Omental fat pad (tissue), 3 donors: ENCODE measurements at regions not wholly inside any gene's neighbourhood (a gene's known extent, or its start where the extent isn't known, plus 50 kb on each side); places are given as distances from the start of the nearest gene placed in this dataset.

Experiments used
- ATAC-seq: fragments of 150-250 bp; one replicate; pipeline ENCODE4 v1.9.1; 2016; ENCODE audit warnings: mild to moderate bottlenecking, moderate library complexity; ENCODE audit not compliant: low FRiP score
- DNase-seq: peaks from one replicate; pipeline ENCODE4 v3.0.0-alpha.2; 2019; ENCODE audit warnings: low spot score
- TF ChIP-seq, protein P1 (sequence below), 3 donors: fragments of 450-650 bp; IDR thresholded peaks; one replicate each; pipeline ENCODE4 v1.5.1; 2016 to 2017; ENCODE audit warnings: antibody characterized with exemption in 3 of 3, mild to moderate bottlenecking in 3 of 3, moderate library complexity in 2 of 3

DNA sequence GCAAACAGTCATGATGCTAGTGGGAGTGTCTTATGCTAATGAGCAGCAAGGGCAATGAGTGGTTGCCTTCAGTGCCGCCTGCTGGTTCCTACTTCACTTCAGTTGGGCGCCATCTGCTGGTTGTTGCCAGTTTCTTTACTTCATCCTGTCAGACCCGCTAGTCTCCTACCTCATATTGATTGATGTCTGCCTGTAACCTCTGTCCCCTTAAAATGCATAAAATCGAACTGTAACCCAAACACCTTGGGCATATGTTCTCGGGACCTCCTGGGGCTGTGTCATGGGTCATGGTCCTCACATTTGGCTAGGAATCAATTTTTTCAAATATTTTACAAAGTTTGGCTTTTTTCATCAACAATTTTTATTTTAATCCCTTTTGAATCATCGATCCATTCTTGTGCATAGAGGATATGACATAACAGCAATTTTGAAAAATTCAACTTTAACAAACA, 62.8 kb upstream of the C7orf33 start:
- DNase-seq (peak; percentile 61), ATAC-seq (peak; percentile 73)

DNA sequence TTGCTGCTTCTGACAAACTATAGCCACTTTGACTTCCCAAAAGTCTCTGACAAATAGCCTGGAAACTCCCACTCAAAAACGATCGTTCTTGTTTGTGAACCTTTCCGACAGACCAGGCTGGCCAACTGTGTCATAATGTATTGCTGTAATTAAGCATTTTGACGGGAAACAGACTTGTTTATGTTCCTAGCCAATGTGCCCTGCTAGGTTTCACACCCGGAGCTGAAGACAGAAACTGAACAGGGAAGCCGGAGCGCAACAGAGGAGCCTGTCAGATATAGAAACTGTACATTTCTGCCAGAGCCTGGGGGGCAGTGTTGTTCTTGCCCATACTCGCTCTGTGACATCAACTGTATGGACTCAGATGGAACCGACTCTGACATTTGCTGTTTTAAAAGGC, 55.3 kb upstream of the C7orf33 start:
- TF ChIP-seq, protein P1, sequence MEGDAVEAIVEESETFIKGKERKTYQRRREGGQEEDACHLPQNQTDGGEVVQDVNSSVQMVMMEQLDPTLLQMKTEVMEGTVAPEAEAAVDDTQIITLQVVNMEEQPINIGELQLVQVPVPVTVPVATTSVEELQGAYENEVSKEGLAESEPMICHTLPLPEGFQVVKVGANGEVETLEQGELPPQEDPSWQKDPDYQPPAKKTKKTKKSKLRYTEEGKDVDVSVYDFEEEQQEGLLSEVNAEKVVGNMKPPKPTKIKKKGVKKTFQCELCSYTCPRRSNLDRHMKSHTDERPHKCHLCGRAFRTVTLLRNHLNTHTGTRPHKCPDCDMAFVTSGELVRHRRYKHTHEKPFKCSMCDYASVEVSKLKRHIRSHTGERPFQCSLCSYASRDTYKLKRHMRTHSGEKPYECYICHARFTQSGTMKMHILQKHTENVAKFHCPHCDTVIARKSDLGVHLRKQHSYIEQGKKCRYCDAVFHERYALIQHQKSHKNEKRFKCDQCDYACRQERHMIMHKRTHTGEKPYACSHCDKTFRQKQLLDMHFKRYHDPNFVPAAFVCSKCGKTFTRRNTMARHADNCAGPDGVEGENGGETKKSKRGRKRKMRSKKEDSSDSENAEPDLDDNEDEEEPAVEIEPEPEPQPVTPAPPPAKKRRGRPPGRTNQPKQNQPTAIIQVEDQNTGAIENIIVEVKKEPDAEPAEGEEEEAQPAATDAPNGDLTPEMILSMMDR (IDR thresholded peaks at IDR 0.05) = no peak
- ATAC-seq (peak; percentile 75), DNase-seq (no peak)

More for the DNA sequence above, 62.8 kb upstream of the C7orf33 start:
- TF ChIP-seq, protein P1 (IDR thresholded peaks at IDR 0.05) = no peak

DNA sequence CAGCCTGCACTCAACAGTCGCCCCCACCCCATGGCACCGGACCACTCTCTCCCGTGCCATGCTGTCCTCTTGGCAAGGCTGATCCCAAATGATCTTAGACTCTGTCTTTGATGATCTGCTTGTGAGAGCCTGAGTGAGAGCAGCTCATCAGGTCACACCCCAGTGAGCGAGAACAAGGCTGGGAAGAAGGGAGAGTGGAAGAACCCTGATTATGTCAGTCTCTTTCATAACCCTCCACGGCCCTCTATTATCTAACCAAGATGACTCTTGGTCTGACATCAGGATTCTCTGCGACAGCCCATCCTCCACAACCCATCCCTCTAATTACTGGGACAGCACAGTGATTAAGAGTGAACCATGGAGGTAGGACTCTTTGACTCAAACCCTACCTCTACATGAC, 53.1 kb upstream of the C7orf33 start:
- DNase-seq (no peak), ATAC-seq (no peak)
- TF ChIP-seq, protein P1 (IDR thresholded peaks at IDR 0.05) = no peak

DNA sequence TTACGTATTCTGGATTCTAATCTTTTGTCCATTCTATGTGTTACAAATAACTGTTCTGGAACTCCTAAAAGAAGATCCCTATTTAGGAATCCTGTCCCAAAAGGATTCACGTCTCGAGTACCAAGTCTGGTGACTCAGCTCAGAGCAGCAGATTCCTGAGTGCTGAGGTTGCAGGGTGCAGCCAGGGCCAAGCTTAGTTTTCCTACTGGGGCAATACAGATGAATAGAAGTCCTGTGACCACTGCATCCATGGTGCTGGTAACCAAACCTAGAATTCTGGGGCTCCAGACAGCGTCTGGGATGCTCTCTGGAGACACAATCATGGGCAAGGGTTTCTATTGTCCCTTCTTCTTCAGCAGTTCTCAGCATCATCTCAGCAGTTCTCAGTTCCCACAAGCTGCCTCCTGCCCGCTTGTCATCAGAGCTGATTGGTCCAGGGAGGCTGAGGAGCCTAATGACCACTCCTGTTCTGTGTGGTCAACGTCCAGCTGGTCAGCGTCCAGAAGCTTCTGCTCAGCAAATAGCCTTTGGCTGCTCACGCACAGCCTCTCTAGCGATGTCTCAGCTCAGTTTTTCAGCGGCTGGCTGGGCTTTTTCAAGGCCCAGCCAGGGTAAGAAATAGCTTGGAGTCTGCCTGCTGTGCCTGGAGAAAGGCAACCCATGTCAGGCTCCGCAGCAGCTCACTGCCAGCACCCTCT, 50.4 kb upstream of the C7orf33 start:
- TF ChIP-seq, protein P1 (IDR thresholded peaks at IDR 0.05) = no peak
- no peak for DNase-seq
- peak; percentile 44 for ATAC-seq
